ENCODE measurements at regions not wholly inside any gene's neighbourhood (a gene's known extent, or its start where the extent isn't known, plus 50 kb on each side); places are given as distances from the start of the nearest gene placed in this dataset.

GRCh38 chr10:104577861-104578521 lies 63.1 kb upstream of the SORCS3 start:
- TF ChIP-seq CTCF (IDR thresholded peaks at IDR 0.05 in 8 of 11, conservative IDR thresholded peaks at IDR 0.05 in 3 of 11) (no peak), POLR2A (IDR thresholded peaks at IDR 0.05) (no peak), POLR2AphosphoS5 (IDR thresholded peaks at IDR 0.05) (no peak)

All from spleen (tissue), 7 donors.